ENCODE measurements at regions not wholly inside any gene's neighbourhood (a gene's known extent, or its start where the extent isn't known, plus 50 kb on each side); places are given as distances from the start of the nearest gene placed in this dataset.
"Not testable (repeated sequence)": the region's sequence is repeated elsewhere in the genome, so short reads cannot be mapped to it uniquely, and the experiment has no call there.

DNA sequence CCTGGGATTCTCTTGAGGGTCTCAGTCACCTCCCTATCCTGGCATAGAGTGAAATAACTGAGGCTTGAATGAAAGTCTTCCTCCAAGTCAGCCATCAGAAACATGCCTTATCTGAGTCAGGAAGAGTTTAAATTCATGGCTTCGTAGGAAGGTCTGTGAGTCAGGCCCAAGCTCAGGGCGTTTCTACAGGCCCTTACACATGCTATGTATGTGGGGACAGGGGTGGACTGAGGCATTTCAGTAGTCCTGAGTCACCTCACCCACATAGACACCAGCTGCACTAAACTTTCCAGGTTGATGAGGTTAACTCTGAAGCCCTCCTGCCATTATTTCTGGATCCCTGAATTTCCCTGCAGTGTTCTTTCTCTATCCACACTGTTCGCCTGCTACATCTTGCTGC is 134.6 kb upstream of the RCN1 start:
- peak; percentile 26 for DNase-seq

DNA sequence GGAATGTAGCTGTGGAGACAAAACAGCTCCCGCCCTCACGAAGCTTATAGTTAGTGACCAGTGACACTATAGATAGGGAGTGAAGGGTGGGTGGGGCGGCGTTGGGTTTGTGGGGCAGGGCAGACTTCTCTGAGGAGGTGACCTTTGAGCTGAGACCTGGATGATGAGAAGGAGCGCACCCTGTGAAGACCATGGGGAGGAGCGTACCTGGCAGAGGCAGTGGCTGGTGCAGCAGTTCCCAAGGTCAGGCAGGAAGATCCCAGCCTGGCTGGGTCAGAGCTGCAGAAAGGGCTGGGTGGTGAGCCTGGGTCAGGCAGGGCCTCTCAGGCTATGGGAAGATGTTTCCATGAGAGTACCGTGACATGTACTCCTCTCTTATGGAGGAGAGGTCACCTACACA is 135.0 kb upstream of the RCN1 start:
- DNase-seq = no peak

DNA sequence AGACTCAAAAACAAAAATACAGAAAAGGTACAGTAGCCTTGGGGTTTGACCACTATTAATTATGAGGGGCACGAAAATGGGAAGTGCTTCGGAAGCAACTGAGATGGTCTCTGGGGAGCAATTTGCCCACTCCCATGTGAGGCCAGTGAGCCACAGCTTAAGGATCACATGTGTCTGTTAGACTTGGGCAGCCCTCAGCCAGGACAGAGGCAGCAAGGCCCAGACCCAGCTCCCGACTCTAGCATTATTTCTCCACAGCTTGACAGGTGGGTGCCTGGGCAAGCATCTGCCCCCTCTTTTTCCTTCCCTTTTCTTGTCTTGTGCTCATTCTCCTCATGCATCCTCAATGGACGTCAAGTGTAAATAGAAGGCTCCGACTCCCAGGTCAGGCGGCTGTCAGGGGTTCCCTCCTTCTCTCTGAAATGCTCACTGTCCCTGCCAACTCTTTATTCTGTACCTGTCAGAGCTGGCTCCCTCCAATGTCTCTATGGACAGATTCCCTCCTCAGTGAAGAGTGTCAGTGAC is 137.0 kb upstream of the RCN1 start:
- DNase-seq = no peak

DNA sequence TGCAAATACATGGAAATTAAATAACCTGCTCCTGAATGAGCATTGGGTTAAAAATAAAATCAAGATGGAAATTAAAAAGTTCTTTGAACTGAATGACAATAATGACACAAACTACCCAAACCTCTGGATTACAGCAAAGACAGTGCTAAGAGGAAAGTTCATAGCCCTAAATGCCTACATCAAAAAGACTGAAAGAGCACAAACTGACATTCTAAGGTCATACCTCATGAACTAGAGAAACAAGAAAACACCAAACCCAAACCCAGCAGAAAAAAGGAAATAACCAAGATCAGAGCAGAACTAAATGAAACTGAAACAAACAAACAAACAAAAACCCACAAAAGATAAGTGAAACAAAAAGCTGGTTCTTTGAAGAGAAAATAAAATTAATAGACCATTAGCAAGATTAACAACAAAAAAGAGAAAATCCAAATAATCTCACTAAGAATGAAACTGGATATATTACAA is 138.6 kb upstream of the PAX6 start:
- not testable (repeated sequence) for DNase-seq

DNA sequence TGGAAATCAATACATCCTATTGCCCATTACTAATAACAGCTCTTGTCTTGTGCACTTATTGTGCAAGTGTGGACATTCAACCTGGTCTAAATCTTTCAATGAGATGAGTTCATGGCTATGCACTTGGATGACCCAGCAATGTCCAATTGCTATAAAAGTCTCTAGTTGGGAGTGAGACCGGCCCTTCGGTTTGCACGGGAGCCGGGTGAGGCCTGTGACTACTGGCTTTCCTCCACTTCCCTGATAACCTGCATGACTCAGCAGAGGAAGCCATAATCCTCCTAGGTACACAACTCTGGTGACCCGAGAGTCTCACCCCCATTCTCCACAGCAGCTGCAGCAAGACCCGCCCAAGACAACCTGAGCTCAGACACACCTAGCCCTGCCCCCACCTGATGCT is 135.9 kb upstream of the PAX6 start:
- no peak for DNase-seq

DNA sequence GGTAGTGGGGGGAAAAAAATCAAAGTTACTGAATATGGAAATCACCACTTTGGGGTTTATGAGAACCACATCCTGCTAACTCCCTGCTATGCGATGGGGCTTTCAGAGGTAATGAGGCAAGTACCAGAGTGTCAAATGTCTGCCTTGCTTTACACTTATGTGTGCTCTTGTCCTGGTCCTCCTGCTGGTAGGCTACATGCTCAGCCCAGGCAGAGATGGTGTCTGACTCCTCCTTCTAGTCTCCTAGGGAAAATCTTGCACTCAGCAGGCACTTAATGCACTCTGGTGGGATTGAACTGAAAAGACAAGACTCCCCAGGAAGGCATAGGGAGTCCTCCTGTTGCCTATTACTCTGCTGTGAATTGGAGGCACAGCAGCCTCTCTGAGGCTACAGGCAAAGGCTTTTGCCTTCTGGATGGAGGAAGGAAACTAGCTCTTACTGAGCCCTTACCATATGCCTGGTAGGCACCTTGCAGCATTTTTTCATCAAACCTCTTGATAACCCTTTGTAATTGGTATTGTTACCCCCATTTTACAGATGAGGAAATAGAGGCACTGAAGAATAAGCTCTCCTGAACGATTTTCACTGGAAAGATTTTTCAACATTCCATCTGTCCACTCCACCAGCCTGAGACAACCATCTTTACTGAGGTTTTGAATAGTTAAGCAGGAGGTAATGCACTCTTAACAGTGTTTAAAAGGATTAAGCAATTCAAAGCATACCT is 132.1 kb upstream of the PAX6 start:
- DNase-seq = no peak

DNA sequence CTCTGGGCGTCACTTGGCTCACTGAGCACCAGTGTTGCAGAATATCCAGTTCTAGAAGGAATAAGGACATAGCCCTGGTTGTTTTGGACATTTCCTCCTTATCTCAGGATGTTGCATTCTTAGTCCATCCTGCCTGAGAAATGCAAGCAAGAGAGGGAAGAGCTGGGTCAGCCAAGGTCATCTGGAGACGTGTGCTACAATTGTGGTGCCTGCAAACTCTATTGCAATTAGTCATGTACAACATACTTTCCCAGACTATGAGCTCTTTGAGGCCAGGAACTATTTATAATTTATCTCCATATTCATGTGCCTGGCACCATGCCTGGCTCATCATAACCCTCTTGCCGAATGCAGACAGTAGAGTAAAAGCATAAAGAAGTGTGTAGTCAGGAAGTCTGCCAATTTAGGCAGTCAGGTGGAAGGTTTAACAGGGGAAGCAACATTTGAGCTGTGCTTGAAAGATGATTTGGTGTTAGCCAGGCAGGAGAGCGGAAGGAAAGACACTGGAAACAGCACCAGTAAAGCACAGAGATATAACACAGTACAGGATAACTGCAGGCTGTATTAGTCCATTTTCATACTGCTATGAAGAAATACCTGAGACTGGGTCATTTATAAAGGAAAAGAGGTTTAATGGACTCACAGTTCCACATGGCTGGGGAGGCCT is 129.4 kb upstream of the PAX6 start:
- no peak for DNase-seq

DNA sequence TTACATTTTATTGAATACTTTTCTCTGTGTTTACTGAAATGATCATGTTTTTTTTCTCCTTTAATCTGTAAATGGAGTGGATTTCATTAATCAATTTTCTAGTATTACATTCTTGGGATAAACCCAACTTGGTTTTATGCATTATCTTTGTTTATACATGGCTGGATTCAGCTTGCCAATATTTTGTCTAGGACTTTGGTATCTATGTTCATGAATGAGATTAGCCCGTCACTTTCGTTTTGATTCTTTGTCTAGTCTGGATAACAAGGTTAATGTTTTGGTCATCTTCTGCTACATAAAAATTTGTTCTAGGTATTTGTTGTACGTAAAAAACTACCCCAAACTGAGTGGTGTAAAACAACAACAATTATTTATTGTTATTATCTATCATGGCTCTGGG is 127.9 kb upstream of the PAX6 start:
- no peak for DNase-seq

DNA sequence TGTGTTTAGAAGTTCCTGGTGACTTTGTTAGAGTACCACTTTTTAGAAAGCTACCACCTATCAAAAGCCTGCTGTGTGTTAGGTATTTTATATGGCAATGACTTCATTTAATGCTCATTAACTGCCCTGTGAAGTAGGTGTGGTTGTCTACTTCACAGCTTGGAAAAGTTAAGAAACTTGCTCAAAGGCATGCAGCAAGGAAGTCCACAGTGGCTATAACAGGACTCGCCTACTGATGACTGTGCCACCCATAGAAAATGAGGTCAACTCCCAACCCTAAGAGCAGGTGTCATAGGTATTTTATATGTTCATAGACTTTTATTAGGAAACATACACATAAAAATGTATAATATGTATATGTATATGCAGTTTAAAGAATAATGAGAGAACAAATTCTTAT is 125.2 kb upstream of the PAX6 start:
- DNase-seq = no peak

DNA sequence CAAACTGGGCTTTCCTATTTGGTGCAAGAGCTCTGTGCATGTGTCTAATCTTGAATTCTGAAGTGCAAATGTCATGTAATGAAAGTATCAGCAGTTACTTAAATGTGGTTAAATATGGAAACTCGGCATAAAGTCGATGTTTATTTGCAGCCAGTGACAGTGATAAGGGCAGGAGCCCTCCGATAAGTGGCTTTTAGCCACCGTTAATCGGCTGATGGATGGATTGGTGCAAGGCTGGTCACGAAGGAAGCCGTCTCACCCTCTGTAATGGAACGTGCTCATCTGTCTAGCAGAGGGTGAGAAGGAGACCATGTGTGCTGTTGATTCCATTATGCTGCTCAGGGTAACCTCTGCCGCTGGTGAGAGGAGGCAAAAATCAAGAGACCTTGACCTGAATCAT is 121.8 kb upstream of the PAX6 start:
- no peak for DNase-seq

DNA sequence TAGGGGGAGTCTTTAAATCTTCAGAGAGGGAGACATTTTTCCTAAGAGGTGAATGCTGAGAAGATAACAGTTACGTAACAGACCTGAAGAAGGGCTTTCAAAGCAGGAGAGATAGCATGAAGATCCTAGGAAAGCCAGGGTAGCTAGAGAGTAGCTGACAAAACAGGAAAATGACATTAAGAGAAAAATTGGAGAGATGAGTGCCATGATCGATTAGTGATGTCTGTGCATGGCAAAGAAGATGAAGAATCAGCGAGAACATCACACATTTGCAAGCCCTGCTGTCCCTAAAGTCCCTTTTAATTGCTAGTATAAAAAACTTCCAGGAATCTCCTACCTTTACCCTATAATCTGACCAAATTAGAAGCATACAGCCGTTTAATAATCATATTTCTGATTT is 116.9 kb upstream of the PAX6 start:
- DNase-seq = no peak

DNA sequence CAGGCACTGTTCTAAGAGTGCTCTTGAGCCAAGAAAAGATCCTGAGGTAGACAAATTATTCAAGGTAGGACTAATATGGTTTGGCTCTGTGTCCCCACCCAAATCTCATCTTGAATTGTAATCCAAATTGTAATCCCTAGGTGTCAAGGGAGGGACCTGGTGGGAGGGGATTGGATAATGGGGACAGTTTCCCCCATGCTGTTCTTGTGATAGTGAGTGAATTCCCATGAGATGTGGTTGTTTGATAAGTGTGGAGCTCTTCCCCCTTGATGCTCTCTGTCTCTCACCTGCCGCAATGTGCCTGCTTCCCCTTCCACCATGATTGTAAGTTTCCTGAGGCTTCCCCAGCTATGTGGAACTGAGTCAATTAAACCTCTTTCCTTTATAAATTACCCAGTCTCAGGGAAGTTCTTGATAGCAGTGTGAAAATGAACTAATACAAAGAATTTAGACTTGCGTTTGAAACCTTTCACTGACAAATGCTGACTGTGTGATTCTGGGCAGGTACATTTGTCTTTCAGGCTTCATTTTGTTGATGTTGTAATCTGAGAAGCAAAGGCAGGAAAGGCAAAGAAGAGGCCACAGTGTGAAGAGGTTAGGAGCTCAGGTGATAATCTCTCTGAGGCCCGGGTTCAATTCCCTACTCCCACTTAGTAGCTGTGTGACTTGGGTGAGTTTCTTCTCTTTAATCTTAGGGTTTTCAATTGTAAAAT is 115.8 kb upstream of the PAX6 start:
- no peak for DNase-seq

DNA sequence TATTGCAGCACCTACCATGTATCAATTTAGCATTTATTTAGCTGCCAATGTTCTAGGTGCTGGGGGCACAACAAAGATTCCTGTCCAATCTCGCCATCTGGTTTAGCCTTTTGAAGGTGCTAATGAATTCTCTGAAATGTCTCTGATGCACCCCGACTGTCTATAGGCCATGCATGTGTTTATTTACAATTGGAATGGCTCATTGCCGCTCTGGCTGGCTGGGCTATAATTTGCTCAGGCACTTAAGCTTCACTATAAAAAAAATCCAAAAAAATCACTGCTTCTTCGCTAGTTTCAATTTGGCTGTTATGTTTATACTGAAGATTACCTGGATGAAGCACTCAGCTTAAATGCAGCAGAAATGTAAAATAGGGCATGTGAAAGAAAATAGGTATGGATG is 115.0 kb upstream of the PAX6 start:
- no peak for DNase-seq

DNA sequence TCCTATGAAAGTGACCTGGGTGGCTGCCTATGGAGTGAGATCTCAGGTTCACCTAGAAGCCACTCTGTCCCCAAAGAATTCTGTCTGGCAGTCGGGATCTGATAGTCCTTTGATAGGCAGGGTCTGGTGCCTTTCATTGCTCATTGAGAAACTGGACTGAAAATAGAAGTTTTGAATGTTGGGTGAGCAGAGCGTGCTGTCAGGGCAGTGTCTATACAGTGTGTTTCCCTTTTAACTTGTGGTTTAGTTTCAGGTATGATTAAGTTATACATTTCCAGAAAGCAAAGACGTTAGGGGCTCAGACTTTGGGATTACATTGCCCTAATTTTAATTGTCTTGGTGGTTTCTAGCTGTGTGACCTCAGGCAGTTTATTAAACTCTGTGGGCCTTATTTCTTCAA is 111.3 kb upstream of the PAX6 start:
- DNase-seq = no peak

DNA sequence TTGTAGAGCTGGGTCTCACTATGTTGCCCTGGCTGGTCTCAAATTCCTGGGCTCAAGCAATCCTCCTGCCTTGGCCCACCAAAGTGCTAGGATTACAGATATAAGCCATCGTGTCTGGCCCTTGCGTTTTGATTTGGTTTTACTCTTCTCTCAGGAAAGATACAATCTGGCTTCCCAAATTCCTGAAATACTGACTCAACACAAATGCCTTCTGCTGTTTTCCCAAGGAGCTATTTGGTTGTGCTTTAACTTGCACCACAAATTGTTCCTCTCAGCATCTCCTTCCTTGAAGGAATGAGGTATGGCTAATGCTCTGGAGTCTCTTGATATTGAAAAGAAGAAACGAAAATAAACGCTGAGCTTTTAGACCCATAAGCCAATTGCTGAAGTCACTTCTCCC is 110.0 kb upstream of the PAX6 start:
- no peak for DNase-seq

DNA sequence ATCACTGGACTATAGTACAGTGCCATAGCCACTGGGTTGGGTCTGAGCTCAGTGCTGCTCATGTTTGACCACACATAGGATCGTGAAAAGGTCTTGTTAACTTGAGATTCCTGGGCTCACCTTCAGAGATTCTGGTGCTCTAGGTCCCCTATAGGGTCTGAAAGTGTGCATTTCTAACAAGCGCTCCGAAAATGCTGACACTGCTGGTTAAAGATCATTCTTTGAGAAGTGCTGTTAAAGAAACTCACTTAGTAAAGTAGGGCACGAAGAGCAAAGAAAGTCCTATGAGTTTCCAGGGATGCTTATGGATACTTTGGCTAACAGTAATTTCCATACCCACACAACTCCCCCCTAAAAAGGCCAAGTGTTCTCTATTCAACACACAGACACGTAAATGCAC is 108.1 kb upstream of the PAX6 start:
- DNase-seq = no peak

DNA sequence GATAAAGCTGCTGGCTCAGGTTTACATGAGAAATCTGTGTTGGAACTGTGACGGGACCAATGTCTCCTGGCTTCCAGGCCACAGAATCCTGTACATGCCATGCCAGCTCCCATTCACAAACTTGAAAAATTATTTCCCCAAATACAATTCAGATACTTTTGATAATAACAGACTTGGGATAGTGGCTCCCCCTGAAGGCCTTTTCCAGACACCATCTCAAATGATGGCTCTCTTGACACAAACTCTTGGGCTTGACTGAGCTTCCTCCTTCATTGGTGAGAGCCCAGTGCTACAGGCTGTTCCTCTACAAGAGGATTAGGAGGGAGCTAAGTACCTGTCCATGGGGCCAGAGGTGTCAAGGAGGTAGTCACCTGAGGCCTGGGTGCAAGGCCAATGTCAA is 104.7 kb upstream of the PAX6 start:
- DNase-seq = no peak

DNA sequence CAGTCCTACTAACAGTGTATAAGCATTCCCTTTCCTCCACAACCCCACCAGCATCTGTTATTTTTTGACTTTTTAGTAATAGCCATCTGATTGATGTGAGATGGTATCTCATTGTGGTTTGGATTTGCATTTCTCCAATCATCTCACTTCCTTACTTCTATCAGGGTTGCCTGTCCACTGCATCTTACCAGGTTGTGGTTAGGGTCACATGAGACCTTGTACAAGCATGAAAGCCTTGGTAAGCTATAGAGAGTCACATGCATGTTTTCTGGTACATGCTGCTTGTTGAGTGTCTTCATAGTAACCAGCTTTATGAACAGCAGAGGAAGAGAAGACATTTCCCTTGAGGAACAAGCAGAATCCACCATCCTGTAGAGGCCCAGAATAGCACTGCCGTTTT is 102.9 kb upstream of the PAX6 start:
- no peak for DNase-seq

DNA sequence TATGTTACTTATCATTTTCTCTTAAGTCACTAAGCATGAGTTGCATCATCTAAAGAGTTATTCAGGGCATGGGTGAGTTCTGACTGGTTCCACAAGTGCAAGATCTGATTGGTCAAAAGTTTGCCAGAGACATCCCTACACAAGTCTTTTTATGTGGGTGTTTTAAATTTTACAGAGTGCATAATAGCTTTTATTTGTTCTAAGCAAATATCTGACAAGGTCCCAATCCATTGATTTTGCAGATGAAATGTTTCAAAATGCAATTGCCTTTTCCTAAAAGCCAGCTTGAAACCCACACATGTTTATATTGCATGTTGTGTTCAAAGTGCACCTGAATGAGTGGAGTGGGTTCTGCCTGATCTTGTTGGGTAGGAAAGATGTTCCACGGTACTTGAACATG is 101.7 kb upstream of the PAX6 start:
- no peak for DNase-seq

DNA sequence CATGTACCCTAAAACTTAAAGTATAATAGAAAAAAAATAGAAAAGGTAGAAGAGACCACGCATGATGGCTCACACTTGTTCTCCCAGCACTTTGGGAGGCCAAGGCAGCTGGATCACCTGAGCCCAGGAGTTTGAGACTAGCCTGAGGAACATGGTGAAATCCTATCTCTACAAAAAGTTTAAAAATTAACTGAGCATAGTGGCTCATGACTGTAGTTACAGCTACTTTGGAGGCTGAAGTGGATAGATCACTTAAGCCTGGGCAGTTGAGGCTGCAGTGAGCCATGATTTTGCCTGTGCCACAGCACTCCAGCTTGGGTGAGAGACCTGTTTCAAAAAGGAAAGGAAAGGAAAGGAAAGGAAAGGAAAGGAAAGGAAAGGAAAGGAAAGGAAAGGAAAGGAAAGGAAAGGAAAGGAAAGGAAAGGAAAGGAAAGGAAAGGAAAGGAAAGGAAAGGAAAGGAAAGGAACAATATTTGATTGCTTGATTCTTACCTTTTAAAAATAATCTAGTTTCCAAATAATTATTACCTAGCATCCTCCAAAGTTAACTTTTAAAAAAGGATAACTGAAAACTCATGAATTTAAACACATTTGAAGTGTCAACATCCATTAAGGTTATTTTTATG is 99.9 kb upstream of the PAX6 start:
- DNase-seq = no peak

DNA sequence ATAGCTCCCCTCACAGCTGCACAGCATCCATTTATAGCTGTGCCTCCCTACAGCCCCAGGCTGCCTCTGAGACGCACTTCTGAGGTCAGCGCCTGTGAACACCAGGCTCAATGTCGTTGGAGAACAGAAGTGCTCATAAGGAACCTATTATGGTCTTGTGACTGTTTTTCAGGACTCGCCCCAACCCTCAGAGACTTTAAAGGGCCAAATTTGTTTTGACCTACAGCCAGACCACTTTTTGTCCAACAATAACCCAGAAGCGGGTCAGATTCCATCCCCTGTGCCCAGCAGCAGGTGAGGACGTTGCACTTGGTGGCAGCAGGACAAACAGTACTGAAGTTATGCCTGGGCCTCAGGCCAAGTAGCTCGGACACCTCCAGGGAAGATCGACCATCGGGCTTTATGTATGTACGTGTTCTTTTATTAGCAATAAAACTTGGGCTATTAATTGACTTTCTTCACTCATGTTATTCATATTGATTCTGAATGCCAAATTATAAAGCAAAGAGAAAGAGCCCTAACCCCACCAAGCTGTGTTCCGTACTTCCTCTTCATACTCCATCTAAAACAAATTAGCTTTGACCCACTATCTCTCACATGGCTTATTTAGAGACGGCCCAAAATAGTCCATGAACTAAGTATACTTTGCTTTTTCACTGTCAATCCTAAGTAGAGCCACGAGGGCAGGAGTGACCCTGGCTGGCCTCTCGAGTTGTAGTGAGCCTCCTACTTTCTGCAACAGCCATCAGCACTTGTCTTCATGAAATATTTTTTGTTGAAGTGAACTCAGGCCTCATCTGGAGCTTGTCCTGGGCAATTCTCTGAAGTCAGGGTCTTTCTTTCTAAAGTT is 92.3 kb upstream of the PAX6 start:
- no peak for DNase-seq

DNA sequence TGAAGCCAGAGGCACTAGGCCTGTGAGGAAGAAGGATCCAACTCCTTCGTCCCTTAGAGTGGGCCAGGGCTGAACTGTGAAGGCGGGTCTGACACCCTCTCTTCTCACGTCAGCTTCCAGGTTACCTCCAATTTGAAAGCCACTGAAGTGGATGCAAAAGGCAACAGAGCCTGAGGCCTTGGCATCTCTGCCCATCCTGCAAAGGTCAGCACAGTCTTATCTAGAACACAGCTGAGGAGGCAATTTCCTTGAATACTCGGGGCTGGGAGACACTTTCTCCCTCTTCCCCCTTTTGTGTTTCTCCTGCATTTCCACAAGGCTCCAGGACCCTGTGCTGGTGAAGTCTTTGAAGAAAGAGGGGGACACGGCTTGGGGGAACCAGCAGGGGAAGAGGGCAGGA is 91.6 kb upstream of the PAX6 start:
- no peak for DNase-seq

DNA sequence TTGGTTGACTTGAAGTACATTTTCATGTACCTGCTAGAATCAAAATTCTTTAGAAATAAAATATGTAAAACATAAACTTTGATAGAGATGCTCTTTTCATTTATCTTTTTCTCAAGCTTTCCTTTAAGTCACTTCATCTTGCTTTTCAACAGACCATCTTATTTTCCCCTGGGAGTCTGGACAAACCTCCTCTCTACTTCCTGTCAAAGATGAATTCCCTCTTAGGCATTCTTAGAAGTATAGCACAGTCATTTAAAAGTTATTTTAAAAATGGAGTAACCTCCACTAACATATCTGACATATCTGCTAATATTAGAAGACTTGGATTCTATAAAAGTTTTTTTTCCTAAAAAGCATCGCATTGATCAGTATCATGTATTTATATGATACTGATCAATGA is 84.8 kb upstream of the PAX6 start:
- no peak for DNase-seq

Measured in stimulated activated CD4-positive, alpha-beta T cell treated with anti-CD3 and anti-CD28 coated beads, Interleukin-1b, Interleukin-23, amount 100 ng/mL, for 48 hours (primary cell).